Kidney (tissue), 13 donors: ENCODE measurements at regions not wholly inside any gene's neighbourhood (a gene's known extent, or its start where the extent isn't known, plus 50 kb on each side); places are given as distances from the start of the nearest gene placed in this dataset.
"Not testable (repeated sequence)": the region's sequence is repeated elsewhere in the genome, so short reads cannot be mapped to it uniquely, and the experiment has no call there.

Experiments used
- DNase-seq, 5 donors: peaks; one replicate each; pipeline ENCODE4 v3.0.0-alpha.2; 2013 to 2020
- FAIRE-seq: peaks from 2 replicates; lab custom pipeline; 2012; peaks lifted over from hg19 to GRCh38; lab: Jason Lieb, UNC
- H3K27ac ChIP-seq, 2 donors: one replicate each; pipeline ENCODE4 v1.7.0; 2013; ENCODE audit warnings: low read depth in 2 of 2, low read length in 2 of 2, inconsistent platforms in 1 of 2
- H3K27me3 ChIP-seq: one replicate; pipeline ENCODE4 v1.7.1; 2013; ENCODE audit warnings: low read length, inconsistent platforms; ENCODE audit not compliant: control insufficient read depth, insufficient read depth
- H3K36me3 ChIP-seq, 3 donors: one replicate each; pipeline versions ENCODE4 v1.7.0 to v1.7.1; 2013; ENCODE audit warnings: low read length in 3 of 3, control low read depth in 1 of 3, inconsistent platforms in 1 of 3; ENCODE audit not compliant: insufficient read depth in 3 of 3, control insufficient read depth in 2 of 3
- H3K4me1 ChIP-seq, 3 donors: one replicate each; pipeline versions ENCODE4 v1.7.0 to v1.7.1; 2013; ENCODE audit warnings: low read length in 3 of 3, inconsistent platforms in 1 of 3, low read depth in 1 of 3; ENCODE audit not compliant: control insufficient read depth in 2 of 3, insufficient read depth in 2 of 3
- H3K4me3 ChIP-seq, 3 donors: one replicate each; pipeline versions ENCODE4 v1.7.0 to v1.8.1; 2013; ENCODE audit warnings: low read length in 3 of 3, control low read depth in 1 of 3, inconsistent platforms in 1 of 3
- H3K9ac ChIP-seq, 3 donors: one replicate each; pipeline versions ENCODE4 v1.7.0 to v1.7.1; 2013; ENCODE audit warnings: low read length in 3 of 3, control low read depth in 1 of 3, inconsistent platforms in 1 of 3
- H3K9me3 ChIP-seq, 3 donors: one replicate each; pipeline versions ENCODE4 v1.7.0 to v1.7.1; 2013; ENCODE audit warnings: low read length in 3 of 3, control low read depth in 1 of 3, inconsistent platforms in 1 of 3; ENCODE audit not compliant: control insufficient read depth in 2 of 3, insufficient read depth in 1 of 3
- intact Hi-C: fragments of 100-400 bp; cut with DNase I; formaldehyde crosslinking; loops from one replicate; pipeline ENCODE4 v1.11.1; 2022
- TF ChIP-seq, protein P1 (sequence below): IDR thresholded peaks from 3 replicates; pipeline ENCODE4 v1.5.1; 2012; ENCODE audit warnings: mild to moderate bottlenecking, moderate library complexity, borderline replicate concordance; ENCODE audit not compliant: insufficient read depth; ENCODE audit errors: extremely low read depth
- donor health status: control.
- donor health status: control.
- donor health status: control.
- donor health status: control.
- donor health status: control.
- donor health status: DM: yes; HTN: yes; CAD: no.
- donor health status: Normal renal cell carcinoma (clear cell type).

- peaks cover 0 to 5% (median 0%) of the 10 kb centered on the region in 3 donors for H3K4me1 ChIP-seq
- no peaks in the 10 kb centered on the region for H3K9me3 ChIP-seq
- H3K27me3 ChIP-seq = no peaks in the 10 kb centered on the region
- TF ChIP-seq, protein P1, sequence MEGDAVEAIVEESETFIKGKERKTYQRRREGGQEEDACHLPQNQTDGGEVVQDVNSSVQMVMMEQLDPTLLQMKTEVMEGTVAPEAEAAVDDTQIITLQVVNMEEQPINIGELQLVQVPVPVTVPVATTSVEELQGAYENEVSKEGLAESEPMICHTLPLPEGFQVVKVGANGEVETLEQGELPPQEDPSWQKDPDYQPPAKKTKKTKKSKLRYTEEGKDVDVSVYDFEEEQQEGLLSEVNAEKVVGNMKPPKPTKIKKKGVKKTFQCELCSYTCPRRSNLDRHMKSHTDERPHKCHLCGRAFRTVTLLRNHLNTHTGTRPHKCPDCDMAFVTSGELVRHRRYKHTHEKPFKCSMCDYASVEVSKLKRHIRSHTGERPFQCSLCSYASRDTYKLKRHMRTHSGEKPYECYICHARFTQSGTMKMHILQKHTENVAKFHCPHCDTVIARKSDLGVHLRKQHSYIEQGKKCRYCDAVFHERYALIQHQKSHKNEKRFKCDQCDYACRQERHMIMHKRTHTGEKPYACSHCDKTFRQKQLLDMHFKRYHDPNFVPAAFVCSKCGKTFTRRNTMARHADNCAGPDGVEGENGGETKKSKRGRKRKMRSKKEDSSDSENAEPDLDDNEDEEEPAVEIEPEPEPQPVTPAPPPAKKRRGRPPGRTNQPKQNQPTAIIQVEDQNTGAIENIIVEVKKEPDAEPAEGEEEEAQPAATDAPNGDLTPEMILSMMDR = no peak
- no peak overlapping the region for H3K4me3 ChIP-seq
- H3K27ac ChIP-seq = no peak overlapping the region
- intact Hi-C loops = no loop called here
- DNase-seq = no peak
- H3K9ac ChIP-seq = no peak overlapping the region
- no peak for FAIRE-seq
- peaks cover 0 to 3% (median 0%) of the 10 kb centered on the region in 3 donors for H3K36me3 ChIP-seq
These were observed 112.3 kb upstream of the GRK3 start for GRCh38 chr22:25452116-25452700.

DNA sequence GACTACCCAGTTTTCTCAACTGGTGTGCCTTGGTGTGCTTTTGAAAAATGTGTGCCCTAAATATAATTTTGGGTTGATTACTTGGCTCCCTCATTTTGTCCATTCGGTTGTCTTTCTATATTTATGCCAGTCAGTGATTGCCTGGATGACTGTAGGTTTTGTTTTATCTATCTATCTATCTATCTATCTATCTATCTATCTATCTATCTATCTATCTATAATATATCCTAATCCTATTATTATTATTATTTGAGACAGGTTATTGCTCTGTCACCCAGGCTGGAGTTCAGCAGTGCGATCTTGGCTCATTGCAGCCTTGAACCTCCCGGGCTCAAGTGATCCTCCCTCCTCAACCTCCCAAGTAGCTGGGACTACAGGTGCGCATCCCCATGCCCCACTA is 111.4 kb upstream of the GRK3 start:
- Histone ChIP-seq H3K9me3 (no peaks in the 10 kb centered on the region), H3K4me3 (no peak overlapping the region), H3K9ac (no peak overlapping the region), H3K27me3 (no peaks in the 10 kb centered on the region), H3K27ac (no peak overlapping the region), H3K36me3 (peaks cover 0 to 3% (median 0%) of the 10 kb centered on the region in 3 donors), H3K4me1 (peaks cover 0 to 5% (median 0%) of the 10 kb centered on the region in 3 donors)
- TF ChIP-seq, protein P1 = no peak
- intact Hi-C loops = no loop called here
- FAIRE-seq (no peak), DNase-seq (no peak)

DNA sequence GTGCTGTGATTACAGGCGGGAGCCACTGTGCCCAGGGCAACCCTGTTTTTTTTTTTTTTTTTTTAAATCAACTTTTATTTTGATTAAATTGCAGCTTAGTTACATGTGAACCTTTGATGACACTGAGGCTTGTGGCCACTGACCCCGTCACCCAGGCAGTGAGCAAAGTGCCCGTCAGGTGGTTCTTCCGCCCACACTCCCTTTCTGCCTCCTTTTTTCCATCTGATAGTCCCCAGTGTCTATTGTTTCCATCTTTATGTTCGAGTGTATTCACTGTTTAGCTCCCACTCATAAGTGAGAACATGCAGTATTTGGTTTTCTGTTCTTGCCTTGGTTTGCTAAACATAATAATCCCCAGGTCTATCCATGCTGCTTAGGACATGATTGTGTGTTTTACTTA is 110.9 kb upstream of the GRK3 start:
- H3K4me1 ChIP-seq = peaks cover 0 to 5% (median 0%) of the 10 kb centered on the region in 3 donors
- peaks cover 0 to 3% (median 1%) of the 10 kb centered on the region in 3 donors for H3K36me3 ChIP-seq
- DNase-seq (no peak), FAIRE-seq (no peak)
- intact Hi-C loops = no loop called here
- TF ChIP-seq, protein P1 = no peak
- H3K9me3 ChIP-seq = no peaks in the 10 kb centered on the region
- H3K27me3 ChIP-seq = no peaks in the 10 kb centered on the region
- no peak overlapping the region for H3K27ac ChIP-seq
- no peak overlapping the region for H3K4me3 ChIP-seq
- no peak overlapping the region for H3K9ac ChIP-seq

DNA sequence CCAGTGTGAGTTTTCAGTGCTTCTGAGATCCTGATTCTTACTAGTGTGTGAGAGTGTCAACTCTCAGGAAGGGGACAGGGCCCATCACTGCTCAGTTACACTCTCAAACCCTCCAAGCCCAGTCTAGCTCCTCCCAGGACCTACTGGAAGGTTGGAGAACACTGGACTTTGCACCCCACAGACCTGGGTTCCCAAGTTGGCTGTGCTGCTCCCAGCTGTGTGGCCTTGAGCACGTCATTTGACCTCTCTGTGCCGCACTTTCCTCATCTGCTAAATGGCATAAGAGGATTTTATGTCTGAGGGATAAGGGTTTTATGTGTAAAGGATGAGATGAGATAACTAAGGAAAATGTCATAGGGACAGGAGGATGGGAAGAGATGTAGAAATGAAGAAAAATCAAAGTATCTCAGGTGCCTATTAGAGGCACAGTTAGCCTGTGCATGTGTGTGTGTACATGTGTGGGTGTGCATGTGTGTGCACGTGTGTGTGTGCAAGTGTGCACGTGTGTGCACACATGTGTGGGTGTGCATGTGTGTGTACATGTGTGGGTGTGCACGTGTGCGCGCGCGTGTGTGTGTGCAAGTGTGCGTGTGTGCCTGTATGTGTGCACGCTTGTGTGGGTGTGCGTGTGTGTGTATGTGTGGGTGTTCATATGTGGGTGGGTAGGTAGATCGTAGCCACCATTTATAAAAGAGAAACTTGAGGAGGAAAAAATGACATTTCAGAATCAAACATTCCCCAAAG is 108.0 kb upstream of the GRK3 start:
- H3K4me3 ChIP-seq, H3K27ac ChIP-seq, H3K27me3 ChIP-seq, H3K9me3 ChIP-seq, FAIRE-seq, DNase-seq, intact Hi-C loops, H3K9ac ChIP-seq, H3K4me1 ChIP-seq: not testable (repeated sequence)
- peaks cover under 1 to 21% (median 3%) of the 10 kb centered on the region in 3 donors for H3K36me3 ChIP-seq

DNA sequence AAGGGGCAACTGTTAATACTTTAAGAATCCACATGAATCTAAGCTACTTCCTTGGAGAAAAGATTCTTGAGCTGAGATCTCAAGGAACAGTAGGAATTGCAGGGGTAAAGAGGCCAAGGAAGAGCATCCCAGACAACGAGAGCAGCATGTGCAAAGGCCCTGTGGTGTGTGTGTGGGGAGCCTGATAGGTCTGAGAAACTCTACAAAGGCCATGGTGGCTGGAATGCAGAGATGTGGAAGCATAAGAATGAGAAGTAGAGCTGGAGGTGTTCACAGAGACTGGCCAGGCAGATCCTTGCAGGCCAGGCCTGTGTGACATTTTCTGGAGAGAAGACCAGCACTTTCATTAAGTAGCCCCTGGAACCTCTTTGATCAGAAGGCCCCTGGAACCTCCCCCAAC is 105.8 kb upstream of the GRK3 start:
- H3K4me1 ChIP-seq, intact Hi-C loops, H3K4me3 ChIP-seq, DNase-seq, H3K9me3 ChIP-seq, FAIRE-seq, H3K27ac ChIP-seq, H3K9ac ChIP-seq, H3K27me3 ChIP-seq: not testable (repeated sequence)
- H3K36me3 ChIP-seq = peaks cover 2 to 25% (median 3%) of the 10 kb centered on the region in 3 donors

- H3K27me3 ChIP-seq, H3K9me3 ChIP-seq, H3K4me3 ChIP-seq, H3K4me1 ChIP-seq, H3K9ac ChIP-seq, DNase-seq, FAIRE-seq, H3K27ac ChIP-seq: not testable (repeated sequence)
- intact Hi-C loops = loop anchor here (5.0 to 10.0 kb wide), 2 partner anchors 237 to 314 kb away; no protein-coding TSS in a partner anchor
- peaks cover 2 to 25% (median 3%) of the 10 kb centered on the region in 3 donors for H3K36me3 ChIP-seq
These were observed 103.8 kb upstream of the GRK3 start for GRCh38 chr22:25460682-25461081.
